B cell (primary cell): ENCODE measurements at regions not wholly inside any gene's neighbourhood (a gene's known extent, or its start where the extent isn't known, plus 50 kb on each side); places are given as distances from the start of the nearest gene placed in this dataset.
A peak's percentile ranks its signal among the peaks of the same experiment; 100 is the strongest.

ENCODE experiments used
- ATAC-seq: fragments of 200-7000 bp; cut with Tn5 transposase; one replicate; pipeline ENCODE4 v1.10.0; 2021; ENCODE audit warnings: low read depth, mild to moderate bottlenecking, moderate number of reproducible peaks, moderate library complexity
- CTCF ChIA-PET: fragments of 350-600 bp; sonication (Branson Sonifier 250); formaldehyde crosslinking; loops from one replicate; lab custom pipeline; 2021; ENCODE audit warnings: antibody characterized with exemption, inconsistent platforms; lab: Charles Lee
- POLR2A ChIA-PET: fragments of 350-600 bp; sonication (Branson Sonifier 250); formaldehyde crosslinking; loops from one replicate; lab custom pipeline; 2021; ENCODE audit warnings: antibody characterized with exemption; lab: Charles Lee
- DNase-seq: peaks from one replicate; pipeline ENCODE4 v3.0.0; 2013
- H2AFZ ChIP-seq: 2 replicates; pipeline ENCODE4 v1.6.1; 2012; ENCODE audit warnings: mild to moderate bottlenecking, low read depth, low read length; ENCODE audit not compliant: insufficient read depth, poor library complexity, severe bottlenecking
- H3K27ac ChIP-seq, 2 donors: 1 replicate in 1 of 2; 2 replicates in 1 of 2; pipeline ENCODE4 v1.5.1; 2012 to 2013; ENCODE audit warnings: low read length in 2 of 2, mild to moderate bottlenecking in 2 of 2, moderate library complexity in 1 of 2
- H3K27me3 ChIP-seq, 4 experiments: fragments of 200-600 bp in 1 of 4; sonication (generic) in 1 of 4; replicated peaks in 1 of 4; 1 replicate in 2 of 4; 2 replicates in 2 of 4; pipeline versions ENCODE4 v1.6.1 to v1.7.0; 2013 to 2016; ENCODE audit warnings: low read length in 3 of 4, mild to moderate bottlenecking in 2 of 4, mixed read lengths in 1 of 4, moderate library complexity in 1 of 4; ENCODE audit not compliant: insufficient read depth in 4 of 4, control insufficient read depth in 3 of 4; ENCODE audit errors: control extremely low read depth in 1 of 4
- H3K36me3 ChIP-seq, 2 experiments: replicated peaks in 1 of 2; 1 replicate in 1 of 2; 2 replicates in 1 of 2; pipeline versions ENCODE4 v1.6.1 to v1.7.1; 2013; ENCODE audit warnings: low read length in 1 of 2; ENCODE audit not compliant: insufficient read depth in 2 of 2, control insufficient read depth in 1 of 2; ENCODE audit errors: control extremely low read depth in 1 of 2, extremely low read depth in 1 of 2
- H3K4me1 ChIP-seq, 2 donors: fragments of 200-600 bp in 1 of 2; sonication (generic) in 1 of 2; 1 replicate in 1 of 2; 2 replicates in 1 of 2; pipeline versions ENCODE4 v1.5.1 to v1.6.1; 2013 to 2017; ENCODE audit warnings: low read length in 2 of 2; ENCODE audit not compliant: control insufficient read depth in 2 of 2, insufficient read depth in 2 of 2
- H3K4me2 ChIP-seq: replicated peaks from 2 replicates; pipeline ENCODE3; 2012; ENCODE audit warnings: mild to moderate bottlenecking, low read depth, low read length; ENCODE audit not compliant: poor library complexity, severe bottlenecking
- H3K4me3 ChIP-seq, 5 experiments: fragments of 200-600 bp in 1 of 5; sonication (generic) in 1 of 5; 1 replicate in 3 of 5; 2 replicates in 2 of 5; pipeline versions ENCODE4 v1.5.1 to v1.7.0; 2011 to 2016; ENCODE audit warnings: low read length in 4 of 5, mild to moderate bottlenecking in 4 of 5, low read depth in 2 of 5, control low read depth in 1 of 5, moderate library complexity in 1 of 5; ENCODE audit not compliant: insufficient read depth in 1 of 5; ENCODE audit errors: control extremely low read depth in 1 of 5, extremely low read depth in 1 of 5
- H3K79me2 ChIP-seq: fragments of 200-600 bp; sonication (generic); one replicate; pipeline ENCODE4 v1.6.0; 2016; ENCODE audit warnings: low read length; ENCODE audit not compliant: control insufficient read depth, insufficient read depth
- H3K9ac ChIP-seq: fragments of 200-600 bp; sonication (generic); 2 replicates; pipeline ENCODE4 v1.6.1; 2017; ENCODE audit warnings: mild to moderate bottlenecking, low read length, moderate library complexity
- H3K9me3 ChIP-seq, 3 donors: one replicate each; pipeline versions ENCODE4 v1.6.1 to v1.7.1; 2013; ENCODE audit warnings: low read length in 2 of 3; ENCODE audit not compliant: control insufficient read depth in 2 of 3, insufficient read depth in 1 of 3; ENCODE audit errors: control extremely low read depth in 1 of 3
- H4K20me1 ChIP-seq: 2 replicates; pipeline ENCODE4 v1.6.0; 2012; ENCODE audit warnings: mild to moderate bottlenecking, low read length; ENCODE audit not compliant: insufficient read depth, control insufficient read depth, poor library complexity, severe bottlenecking
- H3K27ac Mint-ChIP-seq: one replicate; pipeline ENCODE4 v1.8.0; 2021; ENCODE audit warnings: mixed read lengths
- H3K27me3 Mint-ChIP-seq: one replicate; pipeline ENCODE4 v1.8.0; 2021; ENCODE audit warnings: mixed read lengths
- H3K4me1 Mint-ChIP-seq: one replicate; pipeline ENCODE4 v1.8.0; 2021; ENCODE audit warnings: mixed read lengths
- H3K4me3 Mint-ChIP-seq: one replicate; pipeline ENCODE4 v1.8.0; 2021; ENCODE audit warnings: mixed read lengths
- H3K9me3 Mint-ChIP-seq: one replicate; pipeline ENCODE4 v1.8.0; 2022; ENCODE audit warnings: mixed read lengths; ENCODE audit not compliant: insufficient read depth
- CTCF ChIP-seq: fragments of 200-600 bp; IDR thresholded peaks from one replicate; pipeline ENCODE4 v1.8.0; 2022; ENCODE audit warnings: antibody characterized with exemption, mild to moderate bottlenecking
- EZH2 ChIP-seq: IDR thresholded peaks from 2 replicates; pipeline ENCODE4 v1.6.1; 2012; ENCODE audit warnings: borderline replicate concordance, low read depth, mild to moderate bottlenecking, moderate library complexity, low read length; ENCODE audit not compliant: insufficient read depth, poor library complexity, severe bottlenecking
- WGBS: methylation state at CpG from one replicate; pipeline ENCODE4 v1.1.5; 2013; ENCODE audit warnings: missing lambda C conversion rate; ENCODE audit not compliant: insufficient coverage; 5-methylcytosine and 5-hydroxymethylcytosine counted together
- intact Hi-C: fragments of 100-400 bp; cut with micrococcal nuclease; formaldehyde crosslinking; loops from one replicate; pipeline ENCODE4 v1.10.0; 2022

GRCh38 chr15:88334436-88334835 lies 77.9 kb upstream of the NTRK3 start:
- 74% methylated on average over 3 of the region's 4 CpGs for WGBS
- H3K27me3 Mint-ChIP-seq = peaks cover 41% of the 10 kb centered on the region

GRCh38 chr15:88331291-88331690 lies 74.8 kb upstream of the NTRK3 start:
- Mint-ChIP-seq H3K9me3 (no peaks in the 10 kb centered on the region), H3K4me3 (no peak overlapping the region), H3K27me3 (peaks cover 41% of the 10 kb centered on the region), H3K4me1 (no peaks in the 10 kb centered on the region), H3K27ac (no peak overlapping the region)
- Histone ChIP-seq H3K4me3 (no peak overlapping the region), H3K79me2 (no peaks in the 10 kb centered on the region), H4K20me1 (no peaks in the 10 kb centered on the region), H2AFZ (no peak overlapping the region), H3K9ac (no peak overlapping the region), H3K27ac (no peak overlapping the region), H3K4me1 (no peaks in the 10 kb centered on the region), H3K36me3 (no peaks in the 10 kb centered on the region), H3K4me2 (no peak overlapping the region), H3K9me3 (peaks cover 0 to 3% (median 0%) of the 10 kb centered on the region in 3 donors), H3K27me3 (no peaks in the 10 kb centered on the region)
- ChIA-PET CTCF (no interaction called here), POLR2A (no interaction called here)
- DNase-seq = peak; percentile 21
- intact Hi-C loops = no loop called here
- no peak for ATAC-seq
- WGBS = 18% methylated on average over 8 of the region's 8 CpGs
- TF ChIP-seq CTCF (peak; percentile 57), EZH2 (no peak)

More at GRCh38 chr15:88334436-88334835, 77.9 kb upstream of the NTRK3 start:
- H3K79me2 ChIP-seq = no peaks in the 10 kb centered on the region
- Mint-ChIP-seq H3K4me3 (no peak overlapping the region), H3K4me1 (no peaks in the 10 kb centered on the region), H3K27ac (no peak overlapping the region), H3K9me3 (no peaks in the 10 kb centered on the region)
- no peak overlapping the region for H2AFZ ChIP-seq
- no peak overlapping the region for H3K4me3 ChIP-seq
- POLR2A ChIA-PET = no interaction called here
- no peaks in the 10 kb centered on the region for H3K4me1 ChIP-seq
- DNase-seq (no peak), ATAC-seq (no peak)
- no peak for TF ChIP-seq CTCF
- no peak for TF ChIP-seq EZH2
- intact Hi-C loops = no loop called here
- no peak overlapping the region for H3K9ac ChIP-seq
- CTCF ChIA-PET = no interaction called here
- H3K27me3 ChIP-seq = no peaks in the 10 kb centered on the region
- H4K20me1 ChIP-seq = no peaks in the 10 kb centered on the region
- H3K4me2 ChIP-seq = no peak overlapping the region
- no peak overlapping the region for H3K27ac ChIP-seq
- H3K36me3 ChIP-seq = no peaks in the 10 kb centered on the region
- H3K9me3 ChIP-seq = peaks cover 0 to 3% (median 0%) of the 10 kb centered on the region in 3 donors
